Karpas-422 (cell line): ENCODE measurements at regions not wholly inside any gene's neighbourhood (a gene's known extent, or its start where the extent isn't known, plus 50 kb on each side); places are given as distances from the start of the nearest gene placed in this dataset.

Experiments
- DNase-seq: peaks from one replicate; pipeline ENCODE4 v3.0.0-alpha.2; 2015
- H2AFZ ChIP-seq: fragments of 200-600 bp; sonication (generic); 2 replicates; pipeline ENCODE4 v1.6.1; 2014; ENCODE audit warnings: antibody characterized with exemption, low read length, mixed read lengths
- H3K27ac ChIP-seq: fragments of 200-600 bp; sonication (generic); 2 replicates; pipeline ENCODE4 v1.5.1; 2014; ENCODE audit warnings: mild to moderate bottlenecking, low read length, moderate library complexity
- H3K27me3 ChIP-seq: fragments of 200-600 bp; sonication (generic); 2 replicates; pipeline ENCODE4 v1.6.1; 2014; ENCODE audit warnings: low read length, mixed read lengths
- H3K36me3 ChIP-seq: fragments of 200-600 bp; sonication (generic); 2 replicates; pipeline ENCODE4 v1.6.1; 2014; ENCODE audit warnings: low read length, mixed read lengths; ENCODE audit not compliant: insufficient read depth
- H3K4me1 ChIP-seq: fragments of 200-600 bp; sonication (generic); 2 replicates; pipeline ENCODE4 v1.6.1; 2014; ENCODE audit warnings: mild to moderate bottlenecking, low read length, mixed read lengths
- H3K4me2 ChIP-seq: fragments of 200-600 bp; sonication (generic); 2 replicates; pipeline ENCODE4 v1.6.1; 2014; ENCODE audit warnings: low read length, low read depth, mild to moderate bottlenecking; ENCODE audit not compliant: poor library complexity, severe bottlenecking
- H3K4me3 ChIP-seq: fragments of 200-600 bp; sonication (generic); 2 replicates; pipeline ENCODE4 v1.5.1; 2014; ENCODE audit warnings: mild to moderate bottlenecking, antibody characterized with exemption, low read length, mixed read lengths
- H3K79me2 ChIP-seq: fragments of 200-600 bp; sonication (generic); 2 replicates; pipeline ENCODE4 v1.6.1; 2014; ENCODE audit warnings: mild to moderate bottlenecking, low read length, mixed read lengths
- H3K9ac ChIP-seq: fragments of 200-600 bp; sonication (generic); 2 replicates; pipeline ENCODE4 v1.6.0; 2014; ENCODE audit warnings: low read length
- H3K9me2 ChIP-seq: fragments of 200-600 bp; sonication (generic), shearing (Covaris generic); replicated peaks from 2 replicates; pipeline ENCODE4 v1.6.0; 2014; ENCODE audit warnings: mild to moderate bottlenecking, low read length, moderate library complexity; ENCODE audit not compliant: insufficient read depth
- H3K9me3 ChIP-seq: fragments of 300-700, 200-600 bp; sonication (generic); 2 replicates; pipeline ENCODE4 v1.6.1; 2014; ENCODE audit warnings: low read length, mixed read lengths
- H4K20me1 ChIP-seq: fragments of 200-600 bp; sonication (generic); 2 replicates; pipeline ENCODE4 v1.6.1; 2014; ENCODE audit warnings: mild to moderate bottlenecking, antibody characterized with exemption, low read length, low read depth; ENCODE audit not compliant: insufficient read depth

GRCh38 chr12:130027798-130028197 lies 124.0 kb upstream of the TMEM132D start:
- Histone ChIP-seq H3K27me3 (no peaks in the 10 kb centered on the region), H3K9me3 (no peaks in the 10 kb centered on the region), H3K4me3 (no peak overlapping the region), H3K9ac (no peak overlapping the region), H3K79me2 (no peaks in the 10 kb centered on the region), H3K4me1 (no peaks in the 10 kb centered on the region), H3K9me2 (no peaks in the 10 kb centered on the region), H3K4me2 (no peak overlapping the region), H2AFZ (no peak overlapping the region), H3K36me3 (no peaks in the 10 kb centered on the region), H4K20me1 (no peaks in the 10 kb centered on the region), H3K27ac (no peak overlapping the region)
- DNase-seq, result no peak

- H3K9me3 ChIP-seq, result no peaks in the 10 kb centered on the region
- no peaks in the 10 kb centered on the region for H3K79me2 ChIP-seq
- no peak overlapping the region for H2AFZ ChIP-seq
- no peak overlapping the region for H3K9ac ChIP-seq
- H3K4me1 ChIP-seq, result no peaks in the 10 kb centered on the region
- H3K4me2 ChIP-seq, result no peak overlapping the region
- no peaks in the 10 kb centered on the region for H3K36me3 ChIP-seq
- H3K27me3 ChIP-seq, result no peaks in the 10 kb centered on the region
- no peaks in the 10 kb centered on the region for H4K20me1 ChIP-seq
- no peak overlapping the region for H3K4me3 ChIP-seq
- H3K27ac ChIP-seq, result no peak overlapping the region
- no peaks in the 10 kb centered on the region for H3K9me2 ChIP-seq
- no peak for DNase-seq
Observed at GRCh38 chr12:130029151-130029550, 125.3 kb upstream of the TMEM132D start.

- H3K79me2 ChIP-seq, result no peaks in the 10 kb centered on the region
- no peak for DNase-seq
- no peaks in the 10 kb centered on the region for H3K9me3 ChIP-seq
- H3K4me2 ChIP-seq, result no peak overlapping the region
- H3K9me2 ChIP-seq, result no peaks in the 10 kb centered on the region
- H3K4me3 ChIP-seq, result no peak overlapping the region
- H2AFZ ChIP-seq, result no peak overlapping the region
- no peak overlapping the region for H3K27ac ChIP-seq
- H4K20me1 ChIP-seq, result no peaks in the 10 kb centered on the region
- no peaks in the 10 kb centered on the region for H3K27me3 ChIP-seq
- H3K36me3 ChIP-seq, result no peaks in the 10 kb centered on the region
- no peak overlapping the region for H3K9ac ChIP-seq
- H3K4me1 ChIP-seq, result no peaks in the 10 kb centered on the region
Observed at GRCh38 chr12:130031041-130031440, 127.2 kb upstream of the TMEM132D start.

- Histone ChIP-seq H3K4me3 (no peak overlapping the region), H3K27me3 (no peaks in the 10 kb centered on the region), H4K20me1 (no peaks in the 10 kb centered on the region), H3K9ac (no peak overlapping the region), H3K27ac (no peak overlapping the region), H3K36me3 (no peaks in the 10 kb centered on the region), H2AFZ (no peak overlapping the region), H3K9me2 (no peaks in the 10 kb centered on the region), H3K9me3 (no peaks in the 10 kb centered on the region), H3K4me1 (no peaks in the 10 kb centered on the region), H3K4me2 (no peak overlapping the region), H3K79me2 (no peaks in the 10 kb centered on the region)
- peak; percentile 84 for DNase-seq
Observed at GRCh38 chr12:130031571-130032189, 127.9 kb upstream of the TMEM132D start.

DNA sequence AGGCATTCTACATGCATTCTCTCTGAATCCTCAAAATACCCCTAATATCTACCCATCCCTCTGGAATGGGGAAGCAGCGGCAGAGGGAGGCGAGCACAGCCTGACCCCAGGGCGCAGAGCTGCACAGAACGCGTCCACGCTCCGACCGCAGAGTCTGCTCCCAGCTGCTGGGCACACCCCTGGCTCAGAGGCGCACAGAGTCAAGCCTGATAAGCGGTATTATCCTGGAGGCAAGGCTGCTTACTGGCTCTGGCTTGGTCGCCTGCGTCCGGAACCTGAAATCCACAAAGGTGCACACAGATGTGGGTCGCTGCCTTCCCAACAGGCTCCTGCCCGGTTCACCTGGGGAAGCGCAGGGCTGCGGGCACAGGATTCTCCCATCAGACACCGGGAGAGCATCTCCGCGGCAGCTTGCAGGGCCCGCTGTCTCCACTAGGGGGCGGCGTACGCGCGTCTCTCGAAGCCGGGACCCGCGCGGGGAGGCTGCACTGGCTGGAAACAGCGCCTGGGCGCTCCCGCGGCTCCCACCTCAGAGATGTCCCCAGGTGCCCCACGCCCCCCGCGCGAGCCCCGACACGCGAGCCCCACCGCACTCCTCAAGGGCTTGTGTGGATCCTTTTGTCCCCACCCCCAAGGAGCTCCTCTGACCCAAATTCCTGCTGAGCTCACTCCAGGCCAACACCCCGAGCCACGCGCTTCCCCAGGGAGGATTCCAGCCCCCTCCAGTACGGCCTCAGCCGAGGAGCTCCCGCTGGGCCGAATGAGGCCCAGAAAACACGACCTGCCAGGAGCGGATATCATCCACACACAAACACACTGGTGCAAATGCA lies 120.1 kb upstream of the FZD10 start:
- Histone ChIP-seq H2AFZ (no peak overlapping the region), H3K9ac (no peak overlapping the region), H3K4me2 (no peak overlapping the region), H3K9me3 (peaks cover 8% of the 10 kb centered on the region; the same call in 1 of the 2 replicates), H4K20me1 (no peaks in the 10 kb centered on the region), H3K4me3 (no peak overlapping the region), H3K9me2 (no peaks in the 10 kb centered on the region), H3K27me3 (no peaks in the 10 kb centered on the region), H3K36me3 (no peaks in the 10 kb centered on the region), H3K79me2 (no peaks in the 10 kb centered on the region), H3K27ac (no peak overlapping the region), H3K4me1 (no peaks in the 10 kb centered on the region)
- DNase-seq, result no peak

GRCh38 chr12:130043685-130044406 lies 118.4 kb upstream of the FZD10 start:
- no peaks in the 10 kb centered on the region for H4K20me1 ChIP-seq
- H3K9ac ChIP-seq, result no peak overlapping the region
- no peak overlapping the region for H3K4me3 ChIP-seq
- no peaks in the 10 kb centered on the region for H3K79me2 ChIP-seq
- no peaks in the 10 kb centered on the region for H3K36me3 ChIP-seq
- H2AFZ ChIP-seq, result no peak overlapping the region
- no peaks in the 10 kb centered on the region for H3K9me2 ChIP-seq
- no peak for DNase-seq
- no peak overlapping the region for H3K27ac ChIP-seq
- H3K4me1 ChIP-seq, result no peaks in the 10 kb centered on the region
- peaks cover 8% of the 10 kb centered on the region; the same call in 1 of the 2 replicates for H3K9me3 ChIP-seq
- no peaks in the 10 kb centered on the region for H3K27me3 ChIP-seq
- H3K4me2 ChIP-seq, result no peak overlapping the region

- Histone ChIP-seq H3K27ac (no peak overlapping the region), H3K9ac (no peak overlapping the region), H3K4me2 (no peak overlapping the region), H3K4me1 (no peaks in the 10 kb centered on the region), H3K27me3 (no peaks in the 10 kb centered on the region), H3K4me3 (no peak overlapping the region), H3K79me2 (no peaks in the 10 kb centered on the region), H3K9me2 (no peaks in the 10 kb centered on the region), H2AFZ (no peak overlapping the region), H4K20me1 (no peaks in the 10 kb centered on the region), H3K9me3 (peaks cover 8% of the 10 kb centered on the region; the same call in 1 of the 2 replicates), H3K36me3 (no peaks in the 10 kb centered on the region)
- no peak for DNase-seq
Observed at GRCh38 chr12:130044991-130045621, 117.2 kb upstream of the FZD10 start.

- Histone ChIP-seq H2AFZ (no peak overlapping the region), H3K36me3 (no peaks in the 10 kb centered on the region), H4K20me1 (no peaks in the 10 kb centered on the region), H3K9ac (no peak overlapping the region), H3K27me3 (no peaks in the 10 kb centered on the region), H3K9me2 (no peaks in the 10 kb centered on the region), H3K9me3 (no peaks in the 10 kb centered on the region), H3K79me2 (no peaks in the 10 kb centered on the region), H3K4me1 (no peaks in the 10 kb centered on the region), H3K4me3 (no peak overlapping the region), H3K27ac (no peak overlapping the region), H3K4me2 (no peak overlapping the region)
- no peak for DNase-seq
Observed at GRCh38 chr12:130049666-130050065, 112.6 kb upstream of the FZD10 start.
